ENCODE measurements at regions not wholly inside any gene's neighbourhood (a gene's known extent, or its start where the extent isn't known, plus 50 kb on each side); places are given as distances from the start of the nearest gene placed in this dataset.
A peak's percentile ranks its signal among the peaks of the same experiment; 100 is the strongest.

- TF ChIP-seq CTCF (IDR thresholded peaks at IDR 0.05) = no peak
- no peak for TF ChIP-seq POLR2A (IDR thresholded peaks at IDR 0.05)
- H3K9me3 ChIP-seq = no peaks in the 10 kb centered on the region
- intact Hi-C loops (cut with DNase I) = no loop called here
- peak overlapping the region in 1 of 4 donors; percentile 25 for H3K27ac ChIP-seq
- no peaks in the 10 kb centered on the region for H3K36me3 ChIP-seq (replicated peaks in 1 of 2; ENCODE audit: insufficient read depth in 1 of 2, low read depth in 2 of 2)
- no peaks in the 10 kb centered on the region for H3K27me3 ChIP-seq
- DNase-seq = no peak
- no peak for ATAC-seq
- H3K4me1 ChIP-seq = peaks cover 16% of the 10 kb centered on the region
- 47 to 64% methylated on average over 3 of the region's 3 CpGs for WGBS, 2 donors
- H3K4me3 ChIP-seq = no peak overlapping the region
Observed at GRCh38 chr13:80145171-80145690, 195.7 kb downstream of the SPRY2 start.

DNA sequence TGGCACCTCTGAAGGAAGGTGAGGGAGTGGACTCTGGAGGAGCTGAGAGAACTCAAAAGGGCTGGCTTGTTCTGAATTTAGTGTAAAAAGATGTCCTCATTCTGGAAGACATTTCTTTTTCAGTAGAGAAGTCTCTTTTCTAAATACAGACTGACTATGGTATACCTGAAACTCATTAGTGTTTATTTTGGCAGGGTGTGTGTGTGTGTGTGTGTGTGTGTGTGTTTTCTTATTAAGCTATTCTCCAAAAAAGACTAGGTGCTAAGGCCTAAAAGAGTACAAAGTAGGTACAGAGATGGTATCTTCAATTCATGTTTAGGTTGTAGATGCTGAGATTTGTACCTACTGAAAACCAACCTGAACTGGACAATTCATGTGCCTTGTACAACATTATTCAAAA is 196.4 kb downstream of the SPRY2 start:
- Histone ChIP-seq H3K4me1 (peaks cover 16% of the 10 kb centered on the region), H3K9me3 (no peaks in the 10 kb centered on the region), H3K4me3 (no peak overlapping the region), H3K27ac (no peak overlapping the region), H3K36me3 (replicated peaks in 1 of 2; ENCODE audit: insufficient read depth in 1 of 2, low read depth in 2 of 2) (no peaks in the 10 kb centered on the region), H3K27me3 (no peaks in the 10 kb centered on the region)
- ATAC-seq (no peak), DNase-seq (no peak)
- TF ChIP-seq POLR2A (IDR thresholded peaks at IDR 0.05) = no peak
- no peak for TF ChIP-seq CTCF (IDR thresholded peaks at IDR 0.05)
- intact Hi-C loops (cut with DNase I) = no loop called here

GRCh38 chr13:80141123-80141849 is 199.6 kb downstream of the SPRY2 start:
- Histone ChIP-seq H3K9me3 (no peaks in the 10 kb centered on the region), H3K27me3 (no peaks in the 10 kb centered on the region), H3K4me3 (no peak overlapping the region), H3K4me1 (peaks cover 16% of the 10 kb centered on the region), H3K36me3 (replicated peaks in 1 of 2; ENCODE audit: insufficient read depth in 1 of 2, low read depth in 2 of 2) (no peaks in the 10 kb centered on the region), H3K27ac (peak overlapping the region in 2 of 4 donors; percentile 31 to 54)
- DNase-seq = peak; percentile 24 to 51 (median 34)
- peak; percentile 65 for ATAC-seq
- TF ChIP-seq POLR2A (IDR thresholded peaks at IDR 0.05) (no peak), CTCF (IDR thresholded peaks at IDR 0.05) (no peak)
- 70 to 79% methylated on average over 7 of the region's 7 CpGs for WGBS, 2 donors
- intact Hi-C loops (cut with DNase I) = no loop called here

DNA sequence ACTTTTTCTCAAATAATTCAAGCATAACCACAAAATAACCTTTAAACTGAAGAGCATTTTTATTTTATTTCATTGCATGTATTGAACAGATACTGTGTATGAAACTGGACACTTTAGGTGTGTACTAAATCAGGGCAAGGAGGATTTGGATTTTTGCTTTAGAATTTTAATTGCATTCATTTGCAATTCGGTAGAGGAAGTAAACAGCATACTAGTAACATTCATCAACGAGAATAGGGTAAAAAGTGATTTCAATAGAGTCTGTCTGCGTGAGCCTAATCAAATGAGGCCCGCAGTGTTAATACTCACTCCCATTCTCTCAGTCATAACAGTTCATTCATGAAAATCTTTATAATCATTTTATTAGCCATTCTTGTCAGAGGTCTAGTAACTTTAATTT is 200.2 kb downstream of the SPRY2 start:
- ATAC-seq (no peak), DNase-seq (no peak)
- Histone ChIP-seq H3K27ac (peak overlapping the region in 2 of 4 donors; percentile 31 to 54), H3K9me3 (no peaks in the 10 kb centered on the region), H3K27me3 (no peaks in the 10 kb centered on the region), H3K4me1 (peaks cover 14% of the 10 kb centered on the region), H3K36me3 (replicated peaks in 1 of 2; ENCODE audit: insufficient read depth in 1 of 2, low read depth in 2 of 2) (no peaks in the 10 kb centered on the region), H3K4me3 (no peak overlapping the region)
- WGBS, 2 donors = 54 to 57% methylated on average over 4 of the region's 4 CpGs
- TF ChIP-seq POLR2A (IDR thresholded peaks at IDR 0.05) (no peak), CTCF (IDR thresholded peaks at IDR 0.05) (no peak)
- intact Hi-C loops (cut with DNase I) = no loop called here

GRCh38 chr13:80139196-80139595 is 201.7 kb downstream of the SPRY2 start:
- Histone ChIP-seq H3K27ac (no peak overlapping the region), H3K9me3 (no peaks in the 10 kb centered on the region), H3K4me1 (peaks cover 11% of the 10 kb centered on the region), H3K4me3 (no peak overlapping the region), H3K27me3 (no peaks in the 10 kb centered on the region), H3K36me3 (replicated peaks in 1 of 2; ENCODE audit: insufficient read depth in 1 of 2, low read depth in 2 of 2) (no peaks in the 10 kb centered on the region)
- intact Hi-C loops (cut with DNase I) = no loop called here
- DNase-seq (no peak), ATAC-seq (no peak)
- 88 to 93% methylated on average over 2 of the region's 2 CpGs for WGBS, 2 donors
- TF ChIP-seq POLR2A (IDR thresholded peaks at IDR 0.05) (no peak), CTCF (IDR thresholded peaks at IDR 0.05) (no peak)
